22Rv1 (cell line): ENCODE measurements at regions not wholly inside any gene's neighbourhood (a gene's known extent, or its start where the extent isn't known, plus 50 kb on each side); places are given as distances from the start of the nearest gene placed in this dataset.

ENCODE experiments used
- H3K27ac ChIP-seq: fragments of 450-650 bp; 2 replicates; pipeline ENCODE4 v1.5.1; 2017
- ZFX ChIP-seq: fragments of 450-650 bp; IDR thresholded peaks from 2 replicates; pipeline ENCODE4 v1.6.1; 2017; ENCODE audit warnings: antibody characterized with exemption, borderline replicate concordance
- TF ChIP-seq, protein P1 (sequence below): fragments of 450-650 bp; IDR thresholded peaks from 2 replicates; pipeline ENCODE4 v1.5.1; 2017; ENCODE audit warnings: mild to moderate bottlenecking

DNA sequence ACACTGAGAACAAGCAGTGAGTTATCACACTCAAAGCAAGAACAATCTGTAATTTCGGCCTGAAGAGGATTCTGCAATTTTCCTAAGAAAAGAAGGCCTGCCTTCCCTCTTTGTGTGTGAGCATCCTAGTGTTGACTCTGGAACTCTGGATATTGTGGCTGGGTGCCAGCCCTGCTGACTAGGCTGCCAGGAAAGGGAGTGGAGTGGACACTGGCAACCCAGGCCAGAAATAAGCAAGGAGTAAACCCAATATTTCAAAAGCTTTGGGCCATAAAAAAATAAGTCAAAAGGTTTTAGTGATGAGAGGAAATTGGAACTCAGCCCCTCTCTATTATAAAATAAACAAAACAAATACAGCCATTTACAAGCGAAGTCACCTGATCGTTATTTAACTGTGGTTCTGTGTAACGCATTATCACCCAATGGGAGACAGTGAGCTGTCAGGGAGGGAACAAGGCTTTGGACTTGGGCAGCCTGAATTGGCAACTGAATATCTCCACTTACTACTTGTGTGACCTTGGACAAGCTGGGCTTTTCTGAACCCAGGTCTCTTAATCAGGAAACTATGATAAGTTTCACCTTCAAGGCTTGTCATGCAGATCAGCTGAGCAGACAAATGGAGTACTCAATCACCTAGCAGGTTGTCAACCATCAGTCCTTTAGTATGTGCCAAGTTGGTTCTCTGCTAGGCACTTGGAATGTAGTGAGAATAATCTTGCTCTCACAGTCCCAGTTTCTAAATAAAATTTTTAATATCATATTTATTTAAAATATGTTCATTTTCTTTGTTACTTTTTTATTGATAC, 196.2 kb downstream of the PAX1 start:
- H3K27ac ChIP-seq: peak overlapping the region; percentile 54
- TF ChIP-seq, protein P1, sequence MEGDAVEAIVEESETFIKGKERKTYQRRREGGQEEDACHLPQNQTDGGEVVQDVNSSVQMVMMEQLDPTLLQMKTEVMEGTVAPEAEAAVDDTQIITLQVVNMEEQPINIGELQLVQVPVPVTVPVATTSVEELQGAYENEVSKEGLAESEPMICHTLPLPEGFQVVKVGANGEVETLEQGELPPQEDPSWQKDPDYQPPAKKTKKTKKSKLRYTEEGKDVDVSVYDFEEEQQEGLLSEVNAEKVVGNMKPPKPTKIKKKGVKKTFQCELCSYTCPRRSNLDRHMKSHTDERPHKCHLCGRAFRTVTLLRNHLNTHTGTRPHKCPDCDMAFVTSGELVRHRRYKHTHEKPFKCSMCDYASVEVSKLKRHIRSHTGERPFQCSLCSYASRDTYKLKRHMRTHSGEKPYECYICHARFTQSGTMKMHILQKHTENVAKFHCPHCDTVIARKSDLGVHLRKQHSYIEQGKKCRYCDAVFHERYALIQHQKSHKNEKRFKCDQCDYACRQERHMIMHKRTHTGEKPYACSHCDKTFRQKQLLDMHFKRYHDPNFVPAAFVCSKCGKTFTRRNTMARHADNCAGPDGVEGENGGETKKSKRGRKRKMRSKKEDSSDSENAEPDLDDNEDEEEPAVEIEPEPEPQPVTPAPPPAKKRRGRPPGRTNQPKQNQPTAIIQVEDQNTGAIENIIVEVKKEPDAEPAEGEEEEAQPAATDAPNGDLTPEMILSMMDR: no peak
- no peak for TF ChIP-seq ZFX

DNA sequence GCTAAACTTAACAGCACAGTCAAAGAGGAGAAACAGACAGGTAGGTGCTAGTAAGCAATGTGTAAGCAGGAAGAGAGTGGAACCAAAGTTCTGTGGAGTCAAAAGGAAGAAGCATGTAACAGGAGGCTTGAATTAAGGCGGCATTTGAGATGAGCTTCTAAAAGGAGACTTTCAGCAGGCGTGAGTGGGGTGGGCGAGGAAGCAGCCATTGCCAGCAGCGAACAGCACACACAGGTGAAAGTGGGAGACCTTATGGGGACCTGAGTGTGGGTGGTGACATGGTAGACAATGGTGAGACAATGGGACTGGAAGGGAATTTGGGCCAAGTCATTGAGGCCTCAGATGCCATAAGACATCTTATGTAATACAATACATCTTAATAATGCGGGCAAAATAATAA, 195.0 kb downstream of the PAX1 start:
- TF ChIP-seq, protein P1: no peak
- no peak for TF ChIP-seq ZFX
- no peak overlapping the region for H3K27ac ChIP-seq

DNA sequence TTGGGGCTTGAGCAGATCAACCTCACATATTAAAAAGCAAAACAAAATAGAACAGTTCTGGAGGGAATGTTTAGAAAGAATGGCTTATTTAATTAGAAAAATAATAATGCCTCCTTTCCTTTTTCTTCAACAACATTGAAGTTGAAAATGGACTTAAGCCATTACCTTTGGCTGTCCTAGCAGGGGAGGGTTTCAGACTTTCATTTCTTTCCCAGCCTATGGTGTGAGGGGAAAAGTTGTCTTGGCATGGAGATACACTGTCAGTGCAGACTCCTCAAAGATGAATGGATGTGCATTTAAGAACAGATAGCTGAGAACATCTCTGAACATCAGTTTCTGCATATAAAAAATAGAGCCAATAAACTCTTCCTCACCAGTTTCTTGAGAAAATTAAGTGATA, 169.5 kb downstream of the PAX1 start:
- no peak for TF ChIP-seq ZFX
- TF ChIP-seq, protein P1: no peak
- H3K27ac ChIP-seq: no peak overlapping the region

DNA sequence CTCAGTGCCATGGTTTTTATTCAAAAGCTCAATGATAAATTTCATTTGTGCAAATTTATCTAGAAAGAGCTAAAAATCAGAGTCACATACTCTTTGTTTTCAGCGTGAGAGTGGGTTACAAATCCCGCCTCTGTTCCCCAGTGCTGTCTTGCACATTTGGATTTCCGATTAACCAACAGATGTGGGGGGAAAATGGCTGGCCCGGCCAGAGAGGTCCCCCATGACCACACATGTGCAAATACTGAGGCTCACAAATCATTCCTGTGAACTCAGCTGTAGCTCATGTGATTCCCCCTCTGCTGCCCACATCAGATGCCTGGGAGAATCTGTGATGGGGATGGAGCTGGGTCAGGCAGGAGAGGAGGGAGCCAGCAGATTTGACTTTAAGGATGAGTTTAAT, 168.7 kb downstream of the PAX1 start:
- no peak overlapping the region for H3K27ac ChIP-seq
- TF ChIP-seq ZFX: no peak
- TF ChIP-seq, protein P1: no peak

DNA sequence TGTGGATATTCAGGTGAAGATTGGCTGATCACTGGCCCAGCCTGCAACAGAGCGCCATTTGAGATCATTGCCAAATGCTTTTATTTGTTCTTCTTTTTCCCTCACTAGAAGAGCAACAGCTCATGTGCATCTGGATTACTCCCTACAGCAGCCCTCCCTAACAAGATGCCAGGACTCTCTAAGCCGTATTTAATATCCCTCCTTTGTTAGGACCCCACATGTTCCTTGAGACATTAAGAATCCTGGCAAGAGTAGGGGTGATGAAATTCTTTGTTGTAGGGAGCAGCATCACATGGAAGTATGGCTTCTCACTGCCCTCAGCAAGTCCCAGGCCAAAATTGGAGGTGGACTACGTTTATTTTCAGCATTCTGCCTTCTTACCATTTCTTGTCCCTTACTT, 167.8 kb downstream of the PAX1 start:
- no peak overlapping the region for H3K27ac ChIP-seq
- TF ChIP-seq, protein P1: no peak
- TF ChIP-seq ZFX: no peak

DNA sequence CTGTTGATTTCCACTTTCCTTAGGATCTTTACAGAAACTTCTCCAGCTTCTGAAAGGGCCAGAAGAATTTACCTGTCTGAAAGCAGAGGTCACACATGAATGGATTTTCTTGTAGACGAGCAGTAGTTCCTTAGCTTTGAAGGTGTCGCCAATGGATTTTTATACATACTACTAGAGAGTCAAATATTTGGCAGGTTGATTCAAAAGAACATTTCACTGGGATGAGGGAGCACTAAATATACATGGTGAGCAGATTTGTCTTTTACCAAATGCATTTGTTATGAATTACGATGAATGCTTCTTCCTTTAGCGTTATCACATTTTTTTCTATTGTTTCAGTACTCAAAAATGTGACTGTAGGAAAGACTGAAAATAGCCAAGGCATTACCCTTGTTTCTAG, 162.3 kb downstream of the PAX1 start:
- TF ChIP-seq ZFX: no peak
- TF ChIP-seq, protein P1: no peak
- no peak overlapping the region for H3K27ac ChIP-seq

DNA sequence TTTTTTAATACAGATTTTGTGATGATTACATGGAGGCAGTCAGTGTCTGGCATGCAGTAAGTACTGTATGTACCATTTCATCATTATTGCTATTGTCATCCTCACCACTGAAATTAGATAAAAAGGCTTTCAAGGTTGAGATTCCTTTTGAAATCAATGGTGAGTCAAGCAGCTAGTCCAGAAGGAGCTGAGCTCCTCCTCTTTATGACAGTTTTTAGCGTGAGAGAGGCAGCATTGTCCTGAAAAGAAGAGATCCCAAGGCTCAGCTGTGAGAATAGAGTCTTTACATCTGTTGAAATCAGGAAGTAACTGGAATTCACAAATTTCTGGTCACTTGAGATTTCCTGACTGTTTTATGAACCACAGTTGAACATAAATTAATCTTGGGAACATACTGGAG, 161.9 kb downstream of the PAX1 start:
- no peak overlapping the region for H3K27ac ChIP-seq
- TF ChIP-seq, protein P1: no peak
- TF ChIP-seq ZFX: no peak
